ENCODE measurements at regions not wholly inside any gene's neighbourhood (a gene's known extent, or its start where the extent isn't known, plus 50 kb on each side); places are given as distances from the start of the nearest gene placed in this dataset.
"Not testable (repeated sequence)": the region's sequence is repeated elsewhere in the genome, so short reads cannot be mapped to it uniquely, and the experiment has no call there.

DNA sequence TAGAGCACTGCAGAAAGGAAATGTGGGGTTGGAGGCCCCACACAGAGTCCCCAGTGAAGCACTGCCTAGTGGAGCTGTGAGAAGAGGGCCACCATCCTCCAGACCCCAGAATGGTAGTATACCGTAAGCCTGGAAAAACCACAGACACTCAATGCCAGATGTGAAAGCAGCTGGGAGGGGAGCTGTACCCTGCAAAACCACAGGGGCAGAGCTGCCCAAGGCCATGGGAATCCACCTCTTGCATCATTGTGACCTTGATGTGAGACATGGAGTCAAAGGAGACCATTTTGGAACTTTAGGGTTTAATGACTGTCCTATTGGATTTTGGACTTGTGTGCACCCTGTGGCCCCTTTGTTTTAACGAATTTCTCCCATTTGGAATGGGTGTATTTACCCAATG, 75.3 kb upstream of the SERPINE2 start:
- TF ChIP-seq CTCF (IDR thresholded peaks at IDR 0.05; ENCODE audit: insufficient read depth, low read length, poor library complexity, severe bottlenecking), result no peak

GRCh38 chr2:224113930-224114329, 74.8 kb upstream of the SERPINE2 start:
- H3K36me3 ChIP-seq (ENCODE audit: control insufficient read depth, insufficient read depth, low read length); DNase-seq (ENCODE audit: low read depth); H3K27me3 ChIP-seq (ENCODE audit: control insufficient read depth, insufficient read depth, low read length); H3K4me3 ChIP-seq (ENCODE audit: low read depth, low read length): not testable (repeated sequence)

More for the DNA sequence above, 75.3 kb upstream of the SERPINE2 start:
- no peak for DNase-seq (ENCODE audit: low read depth)
- H3K36me3 ChIP-seq (ENCODE audit: control insufficient read depth, insufficient read depth, low read length), result no peaks in the 10 kb centered on the region
- no peaks in the 10 kb centered on the region for H3K27me3 ChIP-seq (ENCODE audit: control insufficient read depth, insufficient read depth, low read length)
- no peak overlapping the region for H3K4me3 ChIP-seq (ENCODE audit: low read depth, low read length)

- H3K4me3 ChIP-seq (ENCODE audit: low read depth, low read length), result no peak overlapping the region
- peak; percentile 43 for DNase-seq (ENCODE audit: low read depth)
- no peaks in the 10 kb centered on the region for H3K36me3 ChIP-seq (ENCODE audit: control insufficient read depth, insufficient read depth, low read length)
- no peak for TF ChIP-seq CTCF (IDR thresholded peaks at IDR 0.05; ENCODE audit: insufficient read depth, low read length, poor library complexity, severe bottlenecking)
- no peaks in the 10 kb centered on the region for H3K27me3 ChIP-seq (ENCODE audit: control insufficient read depth, insufficient read depth, low read length)
Observed at GRCh38 chr2:224111576-224111975, 72.5 kb upstream of the SERPINE2 start.

GRCh38 chr2:224110811-224111210, 71.7 kb upstream of the SERPINE2 start:
- no peaks in the 10 kb centered on the region for H3K36me3 ChIP-seq (ENCODE audit: control insufficient read depth, insufficient read depth, low read length)
- no peak overlapping the region for H3K4me3 ChIP-seq (ENCODE audit: low read depth, low read length)
- no peak for DNase-seq (ENCODE audit: low read depth)
- TF ChIP-seq CTCF (IDR thresholded peaks at IDR 0.05; ENCODE audit: insufficient read depth, low read length, poor library complexity, severe bottlenecking), result no peak
- no peaks in the 10 kb centered on the region for H3K27me3 ChIP-seq (ENCODE audit: control insufficient read depth, insufficient read depth, low read length)

DNA sequence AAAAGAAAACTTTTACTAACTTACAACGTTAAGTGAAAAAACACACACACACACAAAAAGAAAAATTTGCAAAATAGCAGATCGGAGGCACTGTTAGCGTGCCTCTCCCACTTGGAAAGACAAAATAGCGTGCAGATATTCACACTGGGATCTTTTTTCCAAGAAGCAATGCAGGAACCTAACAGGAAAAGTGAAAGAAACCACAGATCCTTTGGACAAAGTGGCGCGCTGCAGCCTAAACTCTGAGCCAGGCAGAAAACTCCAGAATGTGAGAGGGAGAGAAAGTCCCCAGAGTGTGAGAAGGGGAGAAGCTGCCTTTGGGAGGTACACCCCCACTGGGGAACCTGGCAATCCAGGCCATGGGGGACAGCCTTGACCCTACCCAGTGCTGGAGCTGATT, 70.7 kb upstream of the SERPINE2 start:
- no peak for TF ChIP-seq CTCF (IDR thresholded peaks at IDR 0.05; ENCODE audit: insufficient read depth, low read length, poor library complexity, severe bottlenecking)
- no peak for DNase-seq (ENCODE audit: low read depth)
- Histone ChIP-seq H3K4me3 (ENCODE audit: low read depth, low read length) (no peak overlapping the region), H3K36me3 (ENCODE audit: control insufficient read depth, insufficient read depth, low read length) (no peaks in the 10 kb centered on the region), H3K27me3 (ENCODE audit: control insufficient read depth, insufficient read depth, low read length) (no peaks in the 10 kb centered on the region)

DNA sequence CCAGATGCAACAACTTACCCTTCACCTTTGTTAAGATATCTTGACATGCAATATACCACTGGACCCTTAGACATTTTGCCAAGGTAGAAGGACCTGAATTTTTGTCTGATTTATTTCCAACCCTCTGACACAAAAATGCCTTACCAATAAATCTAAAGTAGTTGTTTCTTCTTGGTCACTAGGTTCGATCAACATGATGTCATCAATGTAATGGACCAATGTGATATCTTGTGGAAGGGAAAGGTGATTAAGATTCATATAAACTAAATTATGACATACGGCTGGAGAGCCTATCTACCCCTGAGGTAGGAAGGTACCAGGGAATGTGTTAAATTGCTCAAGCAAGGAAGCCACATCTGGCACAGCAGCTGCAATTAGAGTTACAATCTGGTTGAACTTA, 67.7 kb upstream of the SERPINE2 start:
- no peak for TF ChIP-seq CTCF (IDR thresholded peaks at IDR 0.05; ENCODE audit: insufficient read depth, low read length, poor library complexity, severe bottlenecking)

More for the DNA sequence above, 67.7 kb upstream of the SERPINE2 start:
- no peaks in the 10 kb centered on the region for H3K36me3 ChIP-seq (ENCODE audit: control insufficient read depth, insufficient read depth, low read length)
- no peak for DNase-seq (ENCODE audit: low read depth)
- no peaks in the 10 kb centered on the region for H3K27me3 ChIP-seq (ENCODE audit: control insufficient read depth, insufficient read depth, low read length)
- H3K4me3 ChIP-seq (ENCODE audit: low read depth, low read length), result no peak overlapping the region

All from kidney epithelial cell (primary cell).